B cell (primary cell): ENCODE measurements at regions not wholly inside any gene's neighbourhood (a gene's known extent, or its start where the extent isn't known, plus 50 kb on each side); places are given as distances from the start of the nearest gene placed in this dataset.

ENCODE experiments used
- ATAC-seq: fragments of 200-7000 bp; cut with Tn5 transposase; one replicate; pipeline ENCODE4 v1.10.0; 2021; ENCODE audit warnings: low read depth, mild to moderate bottlenecking, moderate number of reproducible peaks, moderate library complexity
- CTCF ChIA-PET: fragments of 350-600 bp; sonication (Branson Sonifier 250); formaldehyde crosslinking; loops from one replicate; lab custom pipeline; 2021; ENCODE audit warnings: antibody characterized with exemption, inconsistent platforms; lab: Charles Lee
- POLR2A ChIA-PET: fragments of 350-600 bp; sonication (Branson Sonifier 250); formaldehyde crosslinking; loops from one replicate; lab custom pipeline; 2021; ENCODE audit warnings: antibody characterized with exemption; lab: Charles Lee
- DNase-seq: peaks from one replicate; pipeline ENCODE4 v3.0.0; 2013
- H2AFZ ChIP-seq: 2 replicates; pipeline ENCODE4 v1.6.1; 2012; ENCODE audit warnings: mild to moderate bottlenecking, low read depth, low read length; ENCODE audit not compliant: insufficient read depth, poor library complexity, severe bottlenecking
- H3K27ac ChIP-seq, 2 donors: 1 replicate in 1 of 2; 2 replicates in 1 of 2; pipeline ENCODE4 v1.5.1; 2012 to 2013; ENCODE audit warnings: low read length in 2 of 2, mild to moderate bottlenecking in 2 of 2, moderate library complexity in 1 of 2
- H3K27me3 ChIP-seq, 4 experiments: fragments of 200-600 bp in 1 of 4; sonication (generic) in 1 of 4; replicated peaks in 1 of 4; 1 replicate in 2 of 4; 2 replicates in 2 of 4; pipeline versions ENCODE4 v1.6.1 to v1.7.0; 2013 to 2016; ENCODE audit warnings: low read length in 3 of 4, mild to moderate bottlenecking in 2 of 4, mixed read lengths in 1 of 4, moderate library complexity in 1 of 4; ENCODE audit not compliant: insufficient read depth in 4 of 4, control insufficient read depth in 3 of 4; ENCODE audit errors: control extremely low read depth in 1 of 4
- H3K36me3 ChIP-seq, 2 experiments: replicated peaks in 1 of 2; 1 replicate in 1 of 2; 2 replicates in 1 of 2; pipeline versions ENCODE4 v1.6.1 to v1.7.1; 2013; ENCODE audit warnings: low read length in 1 of 2; ENCODE audit not compliant: insufficient read depth in 2 of 2, control insufficient read depth in 1 of 2; ENCODE audit errors: control extremely low read depth in 1 of 2, extremely low read depth in 1 of 2
- H3K4me1 ChIP-seq, 2 donors: fragments of 200-600 bp in 1 of 2; sonication (generic) in 1 of 2; 1 replicate in 1 of 2; 2 replicates in 1 of 2; pipeline versions ENCODE4 v1.5.1 to v1.6.1; 2013 to 2017; ENCODE audit warnings: low read length in 2 of 2; ENCODE audit not compliant: control insufficient read depth in 2 of 2, insufficient read depth in 2 of 2
- H3K4me2 ChIP-seq: replicated peaks from 2 replicates; pipeline ENCODE3; 2012; ENCODE audit warnings: mild to moderate bottlenecking, low read depth, low read length; ENCODE audit not compliant: poor library complexity, severe bottlenecking
- H3K4me3 ChIP-seq, 5 experiments: fragments of 200-600 bp in 1 of 5; sonication (generic) in 1 of 5; 1 replicate in 3 of 5; 2 replicates in 2 of 5; pipeline versions ENCODE4 v1.5.1 to v1.7.0; 2011 to 2016; ENCODE audit warnings: low read length in 4 of 5, mild to moderate bottlenecking in 4 of 5, low read depth in 2 of 5, control low read depth in 1 of 5, moderate library complexity in 1 of 5; ENCODE audit not compliant: insufficient read depth in 1 of 5; ENCODE audit errors: control extremely low read depth in 1 of 5, extremely low read depth in 1 of 5
- H3K79me2 ChIP-seq: fragments of 200-600 bp; sonication (generic); one replicate; pipeline ENCODE4 v1.6.0; 2016; ENCODE audit warnings: low read length; ENCODE audit not compliant: control insufficient read depth, insufficient read depth
- H3K9ac ChIP-seq: fragments of 200-600 bp; sonication (generic); 2 replicates; pipeline ENCODE4 v1.6.1; 2017; ENCODE audit warnings: mild to moderate bottlenecking, low read length, moderate library complexity
- H3K9me3 ChIP-seq, 3 donors: one replicate each; pipeline versions ENCODE4 v1.6.1 to v1.7.1; 2013; ENCODE audit warnings: low read length in 2 of 3; ENCODE audit not compliant: control insufficient read depth in 2 of 3, insufficient read depth in 1 of 3; ENCODE audit errors: control extremely low read depth in 1 of 3
- H4K20me1 ChIP-seq: 2 replicates; pipeline ENCODE4 v1.6.0; 2012; ENCODE audit warnings: mild to moderate bottlenecking, low read length; ENCODE audit not compliant: insufficient read depth, control insufficient read depth, poor library complexity, severe bottlenecking
- H3K27ac Mint-ChIP-seq: one replicate; pipeline ENCODE4 v1.8.0; 2021; ENCODE audit warnings: mixed read lengths
- H3K27me3 Mint-ChIP-seq: one replicate; pipeline ENCODE4 v1.8.0; 2021; ENCODE audit warnings: mixed read lengths
- H3K4me1 Mint-ChIP-seq: one replicate; pipeline ENCODE4 v1.8.0; 2021; ENCODE audit warnings: mixed read lengths
- H3K4me3 Mint-ChIP-seq: one replicate; pipeline ENCODE4 v1.8.0; 2021; ENCODE audit warnings: mixed read lengths
- H3K9me3 Mint-ChIP-seq: one replicate; pipeline ENCODE4 v1.8.0; 2022; ENCODE audit warnings: mixed read lengths; ENCODE audit not compliant: insufficient read depth
- EZH2 ChIP-seq: IDR thresholded peaks from 2 replicates; pipeline ENCODE4 v1.6.1; 2012; ENCODE audit warnings: borderline replicate concordance, low read depth, mild to moderate bottlenecking, moderate library complexity, low read length; ENCODE audit not compliant: insufficient read depth, poor library complexity, severe bottlenecking
- WGBS: methylation state at CpG from one replicate; pipeline ENCODE4 v1.1.5; 2013; ENCODE audit warnings: missing lambda C conversion rate; ENCODE audit not compliant: insufficient coverage; 5-methylcytosine and 5-hydroxymethylcytosine counted together
- intact Hi-C: fragments of 100-400 bp; cut with micrococcal nuclease; formaldehyde crosslinking; loops from one replicate; pipeline ENCODE4 v1.10.0; 2022
- TF ChIP-seq, protein P1 (sequence below): fragments of 200-600 bp; IDR thresholded peaks from one replicate; pipeline ENCODE4 v1.8.0; 2022; ENCODE audit warnings: antibody characterized with exemption, mild to moderate bottlenecking

DNA sequence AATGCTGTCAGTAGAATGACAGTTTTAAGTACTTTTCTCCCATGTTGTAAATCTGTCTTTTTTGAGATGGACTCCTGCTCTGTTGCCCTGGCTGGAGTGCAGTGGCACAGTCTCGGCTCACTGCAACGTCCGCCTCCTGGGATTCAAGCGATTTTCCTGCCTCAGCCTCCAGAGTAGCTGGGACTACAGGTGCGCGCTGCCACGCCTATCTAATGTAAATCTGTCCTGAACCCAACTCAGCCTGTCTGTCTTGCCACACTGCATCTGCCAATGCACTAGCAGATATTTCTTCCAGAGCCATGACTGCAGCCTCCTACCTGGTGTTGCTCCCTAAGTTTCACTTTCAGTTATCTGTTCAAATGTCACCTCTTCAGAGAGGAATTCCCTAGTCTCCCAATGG, 264.1 kb downstream of the PHF14 start:
- ATAC-seq (no peak), DNase-seq (no peak)
- intact Hi-C loops: no loop called here
- H3K4me1 ChIP-seq: no peaks in the 10 kb centered on the region
- TF ChIP-seq, protein P1, sequence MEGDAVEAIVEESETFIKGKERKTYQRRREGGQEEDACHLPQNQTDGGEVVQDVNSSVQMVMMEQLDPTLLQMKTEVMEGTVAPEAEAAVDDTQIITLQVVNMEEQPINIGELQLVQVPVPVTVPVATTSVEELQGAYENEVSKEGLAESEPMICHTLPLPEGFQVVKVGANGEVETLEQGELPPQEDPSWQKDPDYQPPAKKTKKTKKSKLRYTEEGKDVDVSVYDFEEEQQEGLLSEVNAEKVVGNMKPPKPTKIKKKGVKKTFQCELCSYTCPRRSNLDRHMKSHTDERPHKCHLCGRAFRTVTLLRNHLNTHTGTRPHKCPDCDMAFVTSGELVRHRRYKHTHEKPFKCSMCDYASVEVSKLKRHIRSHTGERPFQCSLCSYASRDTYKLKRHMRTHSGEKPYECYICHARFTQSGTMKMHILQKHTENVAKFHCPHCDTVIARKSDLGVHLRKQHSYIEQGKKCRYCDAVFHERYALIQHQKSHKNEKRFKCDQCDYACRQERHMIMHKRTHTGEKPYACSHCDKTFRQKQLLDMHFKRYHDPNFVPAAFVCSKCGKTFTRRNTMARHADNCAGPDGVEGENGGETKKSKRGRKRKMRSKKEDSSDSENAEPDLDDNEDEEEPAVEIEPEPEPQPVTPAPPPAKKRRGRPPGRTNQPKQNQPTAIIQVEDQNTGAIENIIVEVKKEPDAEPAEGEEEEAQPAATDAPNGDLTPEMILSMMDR: no peak
- no peak for TF ChIP-seq EZH2
- H3K27me3 ChIP-seq: peaks cover 0 to 2% (median 0%) of the 10 kb centered on the region in 4 experiments
- Mint-ChIP-seq H3K27ac (no peak overlapping the region), H3K9me3 (no peaks in the 10 kb centered on the region), H3K4me3 (no peak overlapping the region), H3K4me1 (no peaks in the 10 kb centered on the region), H3K27me3 (no peaks in the 10 kb centered on the region)
- no peaks in the 10 kb centered on the region for H3K79me2 ChIP-seq
- H3K36me3 ChIP-seq: no peaks in the 10 kb centered on the region
- no peak overlapping the region for H3K27ac ChIP-seq
- no peak overlapping the region for H3K9ac ChIP-seq
- H4K20me1 ChIP-seq: no peaks in the 10 kb centered on the region
- ChIA-PET POLR2A (no interaction called here), CTCF (no interaction called here)
- H2AFZ ChIP-seq: no peak overlapping the region
- no peak overlapping the region for H3K4me3 ChIP-seq
- no peaks in the 10 kb centered on the region for H3K9me3 ChIP-seq
- H3K4me2 ChIP-seq: no peak overlapping the region
- WGBS: 90% methylated on average over 7 of the region's 7 CpGs

- no peaks in the 10 kb centered on the region for H3K27me3 Mint-ChIP-seq
Observed at GRCh38 chr7:11239316-11239715, 265.6 kb downstream of the PHF14 start.

More at GRCh38 chr7:11239316-11239715, 265.6 kb downstream of the PHF14 start:
- no CpG with 5 or more reads among the region's 4 CpGs for WGBS
- peaks cover 0 to 2% (median 0%) of the 10 kb centered on the region in 4 experiments for H3K27me3 ChIP-seq
- no peak for TF ChIP-seq EZH2
- TF ChIP-seq, protein P1: no peak
- H3K36me3 ChIP-seq: no peaks in the 10 kb centered on the region
- ATAC-seq (no peak), DNase-seq (no peak)
- ChIA-PET POLR2A (no interaction called here), CTCF (no interaction called here)
- no peak overlapping the region for H3K4me3 ChIP-seq
- no peaks in the 10 kb centered on the region for H3K4me1 ChIP-seq
- no peaks in the 10 kb centered on the region for H4K20me1 ChIP-seq
- no peak overlapping the region for H3K27ac ChIP-seq
- no peak overlapping the region for H3K9ac ChIP-seq
- H3K79me2 ChIP-seq: no peaks in the 10 kb centered on the region
- H3K9me3 ChIP-seq: no peaks in the 10 kb centered on the region
- Mint-ChIP-seq H3K9me3 (no peaks in the 10 kb centered on the region), H3K4me1 (no peaks in the 10 kb centered on the region), H3K27ac (no peak overlapping the region), H3K4me3 (no peak overlapping the region)
- intact Hi-C loops: no loop called here
- H3K4me2 ChIP-seq: no peak overlapping the region
- no peak overlapping the region for H2AFZ ChIP-seq
